ENCODE measurements at regions not wholly inside any gene's neighbourhood (a gene's known extent, or its start where the extent isn't known, plus 50 kb on each side); places are given as distances from the start of the nearest gene placed in this dataset.

DNA sequence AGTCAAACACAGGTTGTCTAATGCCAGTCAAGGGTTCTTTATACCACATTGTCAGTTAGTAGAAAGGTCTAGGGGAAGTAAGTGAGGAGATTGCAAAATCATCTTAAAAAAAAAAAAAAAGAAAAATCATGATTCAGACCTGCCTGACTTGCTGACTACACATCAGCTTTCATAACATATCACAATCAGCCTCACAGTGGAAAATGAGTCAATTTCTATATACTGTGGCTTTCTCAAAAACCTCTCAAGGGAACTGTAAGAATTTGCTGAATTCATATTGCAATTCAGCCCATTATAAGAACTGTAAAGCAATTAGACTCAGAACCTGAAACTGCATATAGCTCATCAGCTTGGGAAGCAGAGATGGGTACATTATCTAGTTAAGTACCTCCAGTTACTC, 75.3 kb upstream of the GPC6 start:
- Mint-ChIP-seq H3K36me3 (ENCODE audit: low read depth) (no peaks in the 10 kb centered on the region), H3K9me3 (ENCODE audit: insufficient read depth) (no peaks in the 10 kb centered on the region), H3K4me1 (ENCODE audit: low read depth) (no peaks in the 10 kb centered on the region), H3K27ac (no peak overlapping the region), H3K27me3 (ENCODE audit: low read depth) (no peaks in the 10 kb centered on the region), H3K4me3 (no peak overlapping the region)
- DNase-seq (no peak), ATAC-seq (no peak)
- CTCF ChIA-PET: no interaction called here
- POLR2A ChIA-PET: no interaction called here

GRCh38 chr13:93158565-93158964, 68.0 kb upstream of the GPC6 start:
- no peak overlapping the region for H3K27ac Mint-ChIP-seq
- H3K27me3 Mint-ChIP-seq (ENCODE audit: low read depth): no peaks in the 10 kb centered on the region
- ATAC-seq: no peak
- no peaks in the 10 kb centered on the region for H3K4me1 Mint-ChIP-seq (ENCODE audit: low read depth)
- POLR2A ChIA-PET: no interaction called here
- peaks cover 3% of the 10 kb centered on the region for H3K9me3 Mint-ChIP-seq (ENCODE audit: insufficient read depth)
- DNase-seq: no peak
- H3K4me3 Mint-ChIP-seq: no peak overlapping the region
- no peaks in the 10 kb centered on the region for H3K36me3 Mint-ChIP-seq (ENCODE audit: low read depth)
- CTCF ChIA-PET: no interaction called here

DNA sequence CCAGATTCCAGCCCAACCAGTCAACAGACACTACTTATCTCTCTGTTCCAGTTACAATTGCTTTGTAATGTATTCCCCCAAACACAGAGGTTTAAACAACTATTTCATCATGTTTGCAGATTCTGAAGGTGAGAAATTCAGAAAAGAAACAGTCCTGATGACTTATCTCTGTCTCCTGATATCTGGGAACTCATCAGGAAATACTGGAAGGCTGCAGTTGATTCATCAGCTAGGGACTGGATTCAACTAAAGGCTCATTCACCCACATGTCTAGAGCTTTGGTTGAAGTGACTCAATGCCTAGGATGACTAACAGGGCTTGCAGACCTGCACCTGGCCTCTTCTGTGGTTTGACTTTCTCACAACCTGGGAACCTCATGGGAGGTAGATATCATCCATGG, 56.6 kb upstream of the GPC6 start:
- Mint-ChIP-seq H3K4me3 (no peak overlapping the region), H3K4me1 (ENCODE audit: low read depth) (no peaks in the 10 kb centered on the region), H3K27ac (no peak overlapping the region), H3K27me3 (ENCODE audit: low read depth) (no peaks in the 10 kb centered on the region), H3K9me3 (ENCODE audit: insufficient read depth) (peaks cover 10% of the 10 kb centered on the region), H3K36me3 (ENCODE audit: low read depth) (no peaks in the 10 kb centered on the region)
- DNase-seq: no peak
- POLR2A ChIA-PET: no interaction called here
- CTCF ChIA-PET: no interaction called here
- no peak for ATAC-seq

DNA sequence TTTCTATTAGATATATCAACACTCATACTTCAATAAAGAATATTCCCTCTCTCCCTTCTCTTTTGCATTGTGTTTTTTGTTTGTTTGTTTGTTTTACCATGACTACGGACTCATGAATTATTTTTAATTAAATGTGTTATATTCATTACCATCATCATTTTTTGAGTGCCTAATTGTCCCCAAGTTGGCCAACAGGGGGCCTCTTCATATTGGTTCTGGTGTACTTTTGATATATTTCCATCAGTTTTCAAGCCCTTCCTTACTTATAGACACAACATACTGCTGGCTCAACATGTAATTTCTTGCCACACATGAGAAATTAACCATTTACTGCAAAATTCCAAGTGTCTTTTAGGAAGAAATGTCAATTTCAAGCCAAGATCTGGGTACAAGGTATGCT, 54.5 kb upstream of the GPC6 start:
- Mint-ChIP-seq H3K4me1 (ENCODE audit: low read depth) (no peaks in the 10 kb centered on the region), H3K36me3 (ENCODE audit: low read depth) (no peaks in the 10 kb centered on the region), H3K4me3 (no peak overlapping the region), H3K27me3 (ENCODE audit: low read depth) (no peaks in the 10 kb centered on the region), H3K27ac (no peak overlapping the region), H3K9me3 (ENCODE audit: insufficient read depth) (peaks cover 10% of the 10 kb centered on the region)
- ChIA-PET POLR2A (no interaction called here), CTCF (no interaction called here)
- ATAC-seq (no peak), DNase-seq (no peak)

DNA sequence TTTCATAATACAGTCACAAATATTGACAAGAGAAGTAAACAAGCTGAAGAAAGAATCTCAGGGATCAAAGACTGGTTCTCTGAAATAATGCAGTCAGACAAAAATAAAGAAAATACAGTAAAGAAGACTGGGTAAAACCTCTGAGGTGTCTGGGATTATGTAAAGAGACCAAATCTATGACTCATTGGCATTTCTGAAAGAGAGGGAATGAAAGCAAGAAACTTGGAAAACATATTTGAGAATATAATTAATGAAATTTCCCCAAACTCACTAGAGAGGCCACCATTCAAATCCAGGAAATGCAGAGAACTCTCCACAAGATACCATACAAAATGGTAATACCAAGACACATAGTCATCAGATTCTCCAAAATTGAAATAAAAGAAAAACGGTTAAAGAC, 53.0 kb upstream of the GPC6 start:
- Mint-ChIP-seq H3K27me3 (ENCODE audit: low read depth) (no peaks in the 10 kb centered on the region), H3K27ac (no peak overlapping the region), H3K4me3 (no peak overlapping the region), H3K4me1 (ENCODE audit: low read depth) (no peaks in the 10 kb centered on the region), H3K9me3 (ENCODE audit: insufficient read depth) (peaks cover 10% of the 10 kb centered on the region), H3K36me3 (ENCODE audit: low read depth) (no peaks in the 10 kb centered on the region)
- ATAC-seq: no peak
- POLR2A ChIA-PET: no interaction called here
- CTCF ChIA-PET: no interaction called here
- no peak for DNase-seq

GRCh38 chr13:93174260-93174659, 52.3 kb upstream of the GPC6 start:
- H3K4me1 Mint-ChIP-seq (ENCODE audit: low read depth): no peaks in the 10 kb centered on the region
- POLR2A ChIA-PET: no interaction called here
- CTCF ChIA-PET: no interaction called here
- no peaks in the 10 kb centered on the region for H3K27me3 Mint-ChIP-seq (ENCODE audit: low read depth)
- ATAC-seq (no peak), DNase-seq (no peak)
- no peak overlapping the region for H3K4me3 Mint-ChIP-seq
- no peaks in the 10 kb centered on the region for H3K36me3 Mint-ChIP-seq (ENCODE audit: low read depth)
- H3K27ac Mint-ChIP-seq: no peak overlapping the region
- H3K9me3 Mint-ChIP-seq (ENCODE audit: insufficient read depth): peaks cover 10% of the 10 kb centered on the region

Data from activated CD8-positive, alpha-beta T cell treated with anti-CD3 and anti-CD28 coated beads, Interleukin-2, amount 10 ng/mL, durations not matched to agents 7 days and 5 days (primary cell).